Tongue (tissue), 1 donor: ENCODE measurements at regions not wholly inside any gene's neighbourhood (a gene's known extent, or its start where the extent isn't known, plus 50 kb on each side); places are given as distances from the start of the nearest gene placed in this dataset.
A peak's percentile ranks its signal among the peaks of the same experiment; 100 is the strongest.
"Not testable (repeated sequence)": the region's sequence is repeated elsewhere in the genome, so short reads cannot be mapped to it uniquely, and the experiment has no call there.

Experiments
- DNase-seq: peaks from one replicate; pipeline ENCODE4 v3.0.0-alpha.2; 2015

DNA sequence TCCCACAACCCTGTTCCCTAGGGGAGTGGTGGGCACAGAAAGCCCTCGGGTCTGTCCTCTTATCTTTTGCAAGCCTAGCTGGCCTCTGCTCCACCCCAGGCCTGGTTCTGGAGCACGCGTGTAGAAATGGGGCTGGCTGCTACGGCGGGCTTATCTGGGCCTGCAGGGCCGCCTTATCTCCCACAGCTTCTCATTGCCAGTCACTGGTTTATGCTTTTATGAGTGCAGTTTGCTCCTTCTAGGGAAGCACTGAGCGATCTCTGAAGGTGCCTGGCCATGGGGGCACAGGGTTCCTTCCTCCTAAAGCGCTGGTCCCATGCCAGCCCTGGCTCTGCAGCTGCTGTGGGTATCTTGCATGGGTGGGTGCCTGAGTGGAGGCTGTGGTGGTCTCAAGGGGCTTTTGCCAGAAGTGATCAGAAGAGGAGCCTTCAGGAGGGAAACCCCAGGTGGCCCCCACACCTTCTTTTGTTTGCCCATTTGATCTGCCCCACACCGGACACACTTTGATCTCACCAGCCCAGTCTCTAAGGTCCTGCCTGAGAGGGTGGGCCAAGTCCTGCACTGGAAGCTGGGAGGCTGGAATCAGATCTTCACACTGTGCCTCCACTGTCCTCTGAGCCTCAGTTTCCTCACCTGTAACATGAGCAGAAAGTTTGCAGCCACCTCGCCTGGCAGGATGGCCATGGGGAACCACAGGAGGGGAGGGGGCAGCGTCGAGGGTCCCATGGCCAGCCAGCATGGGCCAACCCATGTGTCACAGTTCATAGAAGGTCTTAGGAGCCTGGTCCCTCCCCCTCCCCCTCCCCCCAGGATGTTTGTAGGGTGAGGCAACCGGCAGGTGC lies 86.6 kb upstream of the FGF3 start:
- no peak for DNase-seq

DNA sequence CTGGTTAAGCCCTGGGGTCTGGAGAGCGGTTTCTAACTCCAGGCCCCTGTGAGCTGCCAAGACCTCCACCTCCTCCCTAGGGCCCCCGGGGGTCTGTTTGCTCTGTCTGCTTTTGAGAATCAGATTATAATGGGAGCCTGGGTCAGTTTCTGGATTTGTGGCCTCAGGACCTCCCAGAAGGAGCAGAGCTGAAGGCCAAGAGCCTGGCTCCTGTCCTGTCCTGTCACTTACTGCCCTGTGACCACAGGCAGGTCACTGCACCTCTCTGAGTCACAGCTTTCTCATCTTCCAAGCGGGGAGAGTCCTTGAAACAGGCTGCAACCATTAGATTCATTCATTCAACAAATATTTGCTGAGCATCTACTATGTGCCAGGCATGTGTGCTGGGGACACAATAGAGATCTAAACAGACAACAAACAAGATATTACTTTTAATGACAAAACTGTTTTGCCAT lies 87.3 kb upstream of the FGF3 start:
- no peak for DNase-seq

DNA sequence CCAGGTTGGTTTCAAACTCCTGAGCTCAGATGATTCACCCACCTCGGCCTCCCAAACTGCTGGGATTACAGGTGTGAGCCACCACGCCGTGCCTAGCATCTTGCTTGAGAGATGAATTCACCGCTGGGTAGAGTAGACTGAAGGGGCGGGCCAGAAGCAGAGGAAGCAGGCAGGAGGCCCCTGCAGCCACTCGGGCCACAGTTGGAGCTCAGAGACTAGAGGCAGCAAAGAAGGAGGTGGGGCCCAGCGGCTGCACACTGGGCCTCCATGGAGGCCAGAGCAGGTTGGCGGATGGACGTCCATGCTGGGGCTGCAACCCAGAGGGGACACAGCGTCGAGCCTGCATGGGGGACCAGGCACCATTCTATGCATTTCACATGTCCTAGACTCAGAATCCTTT lies 88.4 kb upstream of the FGF3 start:
- DNase-seq = no peak

DNA sequence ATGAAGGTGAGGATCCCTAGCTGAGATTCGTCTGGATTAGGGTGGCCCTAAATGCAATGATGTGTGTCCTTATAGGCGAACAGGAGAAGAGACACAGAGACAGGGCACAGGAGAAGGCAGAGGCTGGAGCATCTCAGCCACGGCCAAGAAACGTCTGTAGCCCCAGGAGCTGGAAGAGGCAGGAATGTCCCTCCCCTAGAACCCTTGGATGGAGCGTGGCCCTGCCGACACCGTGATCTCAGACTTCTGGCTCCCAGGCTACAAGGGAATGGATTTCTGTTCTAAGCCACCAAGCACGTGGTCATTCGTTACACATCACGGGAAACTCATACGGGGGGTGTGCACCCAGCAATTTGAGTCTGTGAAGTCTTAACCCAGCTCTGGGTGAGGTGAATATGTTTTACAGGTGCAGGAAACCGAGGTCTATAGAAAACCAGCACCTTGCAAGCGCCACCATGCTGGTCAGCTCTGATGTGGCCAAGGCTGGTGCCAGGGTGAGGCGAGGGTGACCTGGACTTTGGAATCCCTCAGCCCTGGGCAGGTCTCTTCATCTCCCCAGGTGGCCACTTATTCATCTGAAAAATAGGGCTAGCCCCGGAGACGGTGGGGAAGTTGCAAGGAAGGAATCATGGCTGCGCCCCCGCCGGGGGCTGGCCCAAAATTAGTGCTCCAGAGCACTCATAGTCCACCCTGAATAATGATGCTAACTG lies 89.5 kb upstream of the FGF3 start:
- no peak for DNase-seq

DNA sequence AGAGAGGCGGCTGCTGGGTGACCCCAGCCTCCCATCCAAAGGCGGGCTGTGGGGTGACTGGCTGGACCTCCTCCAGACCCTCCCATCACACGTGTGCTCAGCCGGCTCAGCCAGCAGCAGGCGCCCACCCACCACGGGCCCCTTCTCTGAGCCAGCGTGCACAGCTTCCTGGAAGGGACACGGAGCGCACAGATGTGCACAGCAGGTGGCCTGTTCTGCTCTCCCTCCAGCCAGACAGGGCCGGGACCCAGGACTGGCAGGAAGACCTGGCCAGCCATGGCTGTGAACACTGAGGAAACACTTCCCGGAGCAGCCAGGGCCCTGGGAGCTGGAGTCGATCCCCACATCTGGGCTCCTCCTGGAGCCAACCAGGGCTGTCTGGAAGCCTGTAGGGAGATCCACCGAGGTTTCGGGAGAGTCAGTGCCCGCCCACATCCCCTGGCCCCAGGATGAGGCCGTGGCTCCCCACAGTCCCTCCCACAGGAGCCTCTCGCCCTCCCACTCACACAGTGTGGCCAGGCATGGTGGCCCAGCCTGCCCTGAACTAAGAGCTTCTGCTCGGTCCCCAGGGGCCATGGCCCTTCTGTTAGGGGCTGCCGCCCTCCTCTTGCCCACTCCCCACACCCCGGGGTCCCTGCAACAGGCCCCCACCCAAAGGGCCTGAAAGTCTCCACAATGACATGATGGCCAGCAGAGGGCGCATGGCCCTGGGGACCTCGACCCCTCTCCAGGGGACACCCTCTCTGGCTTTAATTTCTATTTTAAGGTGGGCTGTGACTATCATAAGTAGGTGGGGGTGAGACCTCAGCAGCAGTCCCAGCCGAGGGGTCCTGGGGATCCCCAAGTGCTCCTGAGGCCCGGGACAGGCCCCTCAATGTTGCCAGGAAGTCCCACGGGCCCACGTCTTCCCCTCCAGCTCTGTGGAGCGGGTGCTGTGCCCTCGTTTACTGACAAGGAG lies 90.6 kb upstream of the FGF3 start:
- DNase-seq = peak; percentile 86

DNA sequence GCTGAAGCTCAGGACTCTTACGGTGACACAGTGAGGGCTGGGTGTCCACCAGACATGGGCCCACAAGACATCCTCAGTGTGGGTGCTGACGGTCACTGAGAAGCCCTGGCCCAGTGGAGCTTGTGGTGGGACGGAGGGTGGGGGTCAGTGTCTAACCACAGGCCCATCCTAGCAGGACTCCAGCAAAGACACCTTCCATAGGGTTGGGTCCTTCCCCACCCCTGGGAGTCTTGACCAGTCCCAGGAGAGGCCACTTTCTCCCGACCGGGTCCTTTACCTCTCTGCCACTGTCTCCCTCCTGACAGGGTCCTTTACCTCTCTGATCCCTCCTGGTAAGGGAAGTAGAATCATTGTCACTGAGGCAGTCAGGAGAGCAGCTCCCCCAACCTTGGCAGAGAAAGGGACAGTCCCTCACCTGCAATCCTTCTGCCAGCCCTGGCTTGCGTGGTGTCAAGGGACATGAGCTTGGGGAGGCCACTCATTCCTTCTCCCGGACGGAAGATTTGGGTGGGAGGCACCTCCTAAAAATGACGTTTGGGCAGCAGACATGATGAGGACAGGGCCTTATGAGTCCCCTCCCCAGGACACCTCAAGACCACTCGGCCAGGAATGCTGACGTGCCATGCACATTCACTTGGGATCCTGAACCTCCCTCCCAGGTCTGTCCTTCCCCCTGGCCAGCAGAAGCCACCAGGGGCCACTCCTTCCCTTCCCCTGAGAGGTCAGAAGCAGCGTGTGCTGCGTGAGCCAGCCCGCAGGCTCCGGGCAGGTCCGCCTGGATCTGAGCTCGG lies 91.5 kb upstream of the FGF3 start:
- DNase-seq = no peak

DNA sequence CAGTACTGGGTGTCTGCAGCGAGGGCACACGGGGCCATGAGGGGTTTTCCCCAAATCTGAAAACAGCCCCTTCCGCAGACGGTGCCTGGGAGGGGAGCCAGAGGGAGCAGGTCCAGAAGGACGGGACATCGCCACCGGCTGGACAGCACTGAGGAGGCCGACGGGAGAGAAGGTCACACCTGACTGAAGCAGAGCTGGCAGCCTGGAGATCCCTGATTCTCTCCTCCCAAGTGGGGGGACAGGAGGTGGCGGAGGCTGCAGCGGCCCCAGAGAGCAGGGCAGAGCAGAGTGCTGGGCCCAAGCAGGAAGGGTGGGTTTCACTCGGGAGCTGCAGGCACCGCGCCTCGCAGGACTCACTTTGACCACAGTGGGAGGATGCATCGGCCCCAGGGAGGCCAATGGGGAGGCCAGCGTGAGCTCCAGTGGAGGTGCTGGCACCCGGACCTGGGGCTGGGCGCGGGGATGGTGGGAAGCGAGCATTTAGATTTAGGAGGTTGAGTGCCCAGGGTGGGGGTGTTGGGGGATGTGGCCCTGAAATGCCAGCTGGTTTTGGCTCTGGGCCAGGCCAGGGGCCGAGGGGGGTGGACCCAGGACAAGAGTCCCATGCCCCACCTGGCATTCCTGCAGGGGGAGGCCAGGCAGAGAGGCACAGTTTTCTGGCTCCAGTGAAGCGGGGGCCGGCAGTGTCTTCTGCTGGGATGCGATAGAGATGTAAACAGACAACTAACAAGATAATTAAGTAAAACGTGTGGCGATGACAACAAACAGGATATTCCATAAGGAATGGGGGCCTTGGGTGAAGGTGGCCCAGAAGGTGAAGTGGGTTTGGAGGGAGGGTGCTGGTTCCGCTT lies 92.3 kb upstream of the FGF3 start:
- no peak for DNase-seq

DNA sequence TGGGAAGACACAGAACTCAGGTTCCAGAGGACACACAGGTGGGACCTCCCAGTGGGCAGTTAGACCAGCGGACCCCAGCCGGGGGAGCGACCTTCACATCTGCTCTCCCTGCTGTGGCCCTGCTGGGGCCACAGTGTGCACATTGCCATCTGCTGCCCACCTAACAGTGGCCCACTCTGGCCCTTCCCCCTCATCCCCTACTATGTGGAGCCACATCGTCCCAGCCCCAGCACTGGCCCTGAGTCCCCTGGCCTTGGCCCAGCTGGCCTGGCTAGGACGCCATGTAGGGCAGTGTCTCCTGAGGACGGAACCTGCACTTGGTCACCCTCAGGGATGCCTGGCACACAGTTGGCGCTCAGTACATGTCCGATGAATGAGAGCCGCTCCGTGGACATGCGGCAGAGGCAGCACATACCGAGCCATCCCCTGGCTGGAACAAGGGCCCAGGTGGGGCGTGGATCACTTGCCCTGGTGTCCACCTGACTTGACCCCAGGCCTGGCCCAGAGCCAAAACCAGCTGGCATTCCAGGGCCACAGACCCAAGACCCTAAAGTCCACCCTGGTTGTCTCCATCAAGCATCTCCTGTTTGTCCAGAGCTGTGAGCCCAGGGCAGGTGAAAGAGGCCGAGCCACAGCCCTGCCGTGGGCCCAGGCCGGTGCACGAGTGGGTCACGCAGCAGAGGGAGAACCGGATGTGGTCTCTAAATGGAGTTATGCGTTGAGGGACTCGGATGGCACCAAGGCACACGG lies 93.1 kb upstream of the FGF3 start:
- DNase-seq = no peak

DNA sequence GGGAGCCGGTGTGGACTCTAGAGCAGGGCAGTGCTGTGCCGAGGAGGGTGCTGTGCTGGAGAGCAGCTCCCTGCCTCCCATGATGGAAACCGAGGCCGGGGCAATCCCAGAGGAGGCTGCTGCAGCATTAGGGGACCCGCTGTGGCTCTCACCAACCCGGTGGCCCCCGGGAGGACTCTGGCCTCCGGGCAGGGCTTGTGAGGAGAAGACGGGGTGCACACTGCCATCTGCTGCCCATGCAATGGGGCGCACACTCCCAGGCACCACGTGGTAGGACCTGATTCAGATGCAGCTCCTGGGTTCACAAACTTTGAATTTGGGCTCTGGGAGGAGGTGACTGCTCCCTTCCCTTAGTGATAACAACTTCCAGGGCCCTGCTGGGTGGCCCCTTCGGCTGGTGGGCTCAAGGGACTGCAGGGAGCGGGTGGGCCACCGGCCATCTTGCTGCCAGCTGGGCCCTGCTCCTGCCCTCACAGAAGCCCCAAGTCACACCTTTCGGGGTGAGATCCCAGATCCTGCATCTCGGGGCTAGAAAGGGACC lies 93.8 kb upstream of the FGF3 start:
- no peak for DNase-seq

DNA sequence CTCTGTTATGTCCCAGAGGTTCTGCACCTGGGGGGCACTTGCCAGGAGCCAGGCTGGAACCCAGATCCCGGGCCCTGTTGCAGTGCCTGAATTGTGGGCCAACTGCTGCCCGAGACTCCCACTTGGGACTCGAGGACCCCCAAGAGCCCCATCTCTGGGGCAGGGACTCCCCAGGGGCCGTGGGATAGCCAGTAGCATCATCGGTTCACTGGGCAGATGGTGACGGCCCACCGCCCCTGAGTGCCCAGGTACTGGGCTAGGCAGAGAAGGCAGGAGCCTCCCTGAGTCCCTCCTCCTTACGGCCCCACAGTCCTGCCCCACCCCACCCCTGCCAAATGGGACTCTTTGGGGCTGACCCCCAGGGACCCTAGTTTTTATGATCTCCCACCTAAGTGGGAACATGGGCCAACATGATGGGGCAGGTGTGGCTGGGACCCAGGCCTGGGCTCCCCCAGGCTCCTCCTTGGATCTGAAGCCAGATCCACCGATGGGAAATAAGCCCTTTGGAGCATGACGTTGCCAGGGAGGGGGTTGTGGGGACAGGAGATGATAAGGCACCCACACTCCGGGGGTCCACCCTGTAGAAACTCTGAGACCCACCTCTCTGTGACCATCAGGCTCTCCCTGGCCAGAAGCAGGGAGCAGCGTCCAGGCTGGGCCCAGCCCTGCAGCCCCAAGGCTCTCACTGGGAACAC lies 94.5 kb upstream of the FGF3 start:
- no peak for DNase-seq

DNA sequence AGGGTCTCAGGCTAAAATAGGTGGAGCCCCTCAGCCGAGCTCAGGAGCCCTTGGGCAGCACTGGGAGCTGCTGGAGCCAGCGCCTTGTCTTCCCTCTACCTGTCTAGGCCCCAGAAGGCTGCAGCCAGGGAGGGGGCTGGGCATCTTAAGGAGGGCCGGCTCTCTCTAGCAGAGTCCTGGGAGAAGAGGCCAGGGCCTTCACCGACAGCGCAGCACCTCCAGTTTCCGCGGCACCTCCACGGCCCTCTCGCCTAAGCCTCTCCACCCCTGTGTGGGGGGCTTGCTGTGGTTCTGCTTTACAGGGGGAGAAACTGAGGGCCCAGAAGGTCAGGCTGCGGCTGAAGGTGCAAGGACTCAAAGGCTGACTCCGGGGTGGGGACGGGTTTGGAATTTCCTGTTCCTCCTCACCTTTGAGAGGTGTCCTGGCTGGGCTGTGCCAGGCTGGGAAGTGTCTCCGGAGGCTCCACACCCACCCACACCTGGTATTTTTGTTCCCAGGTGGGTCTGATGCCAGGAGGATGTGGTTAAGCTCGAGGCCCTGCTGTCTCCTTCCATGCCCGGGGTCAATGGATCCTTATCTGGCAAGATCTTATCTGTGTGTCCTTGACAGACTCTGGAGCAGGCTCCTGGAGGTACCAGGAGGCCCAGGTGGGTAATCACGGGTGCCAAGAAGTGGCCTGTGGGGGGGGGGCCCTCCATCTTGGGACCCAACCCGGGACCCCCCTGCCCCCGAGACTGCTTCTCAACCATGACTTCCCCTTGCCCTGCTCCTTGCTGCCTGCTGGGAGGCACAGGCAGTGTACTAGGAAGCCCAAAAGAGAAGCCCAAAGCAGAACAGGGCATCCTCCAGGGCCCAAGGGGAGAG lies 95.3 kb upstream of the FGF3 start:
- no peak for DNase-seq

DNA sequence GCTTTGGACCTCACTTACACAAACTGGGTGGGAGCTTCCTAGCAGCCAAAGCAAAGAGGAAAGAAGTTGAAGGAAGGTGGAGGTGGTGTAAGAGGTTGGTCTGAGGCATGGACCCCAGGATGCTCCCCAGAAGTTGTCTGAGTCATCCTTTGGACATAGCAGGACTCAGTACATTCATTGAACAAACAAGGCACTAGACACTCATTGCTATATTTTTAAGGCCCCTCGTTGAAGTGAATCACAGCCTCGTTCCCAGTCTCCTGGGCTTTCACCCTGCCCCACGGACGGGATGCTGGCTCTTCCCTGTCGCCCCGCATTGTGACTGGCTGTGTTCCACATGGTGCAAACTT lies 95.9 kb upstream of the FGF3 start:
- no peak for DNase-seq

DNA sequence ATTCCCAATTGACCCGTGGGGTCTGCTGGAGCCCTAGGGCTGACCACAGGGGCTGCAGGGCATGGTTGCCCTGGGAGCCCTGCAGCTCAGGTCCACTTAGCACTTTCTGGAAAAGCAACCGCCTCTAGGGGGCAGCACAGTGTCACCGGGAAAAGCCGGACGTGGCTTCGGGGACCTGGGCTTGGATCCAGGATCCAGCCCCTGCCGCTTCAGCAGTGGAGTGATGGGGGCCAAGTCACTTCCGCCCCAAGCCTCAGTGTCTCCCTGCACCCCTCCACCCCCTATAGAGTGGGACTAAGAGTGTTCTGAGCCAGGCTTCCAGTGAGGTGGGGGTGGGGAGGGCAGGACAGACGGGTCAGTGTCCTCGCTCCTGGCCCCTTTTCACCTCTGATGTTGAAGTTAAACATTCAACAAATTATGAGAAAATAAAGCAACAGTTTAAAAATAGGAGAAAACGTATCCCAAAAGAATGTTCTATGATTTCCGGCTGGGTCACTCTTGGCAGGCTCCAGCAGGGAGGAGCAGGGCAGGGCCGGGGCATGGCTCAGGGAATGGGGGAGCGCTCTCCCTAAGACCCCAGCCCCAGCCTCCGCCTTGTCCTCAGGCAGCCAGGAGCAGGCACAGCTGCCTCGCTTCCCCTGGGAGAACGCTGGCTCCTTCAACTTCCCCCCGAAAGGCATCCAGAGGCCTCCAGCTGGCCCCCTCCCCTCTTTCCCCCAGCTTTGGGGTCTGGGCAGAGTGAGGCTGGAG lies 96.5 kb upstream of the FGF3 start:
- peak; percentile 95 for DNase-seq

DNA sequence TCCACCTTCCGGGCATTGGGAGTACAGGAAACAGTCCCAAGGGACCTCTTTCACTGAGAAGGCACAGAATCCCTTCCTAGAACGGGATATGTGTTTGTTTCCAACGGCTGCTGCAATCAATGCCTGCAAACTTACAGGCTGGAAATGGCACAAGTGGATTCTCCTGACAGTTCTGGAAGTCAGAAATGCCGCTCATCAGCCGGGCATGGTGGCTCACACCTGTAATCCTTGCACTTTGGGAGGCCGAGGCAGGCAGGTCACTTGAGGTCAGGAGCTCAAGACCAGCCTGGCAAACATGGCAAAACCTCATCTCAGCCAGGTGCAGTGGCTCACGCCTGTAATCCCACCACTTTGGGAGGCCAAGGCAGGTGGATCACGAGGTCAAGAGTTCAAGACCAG lies 97.0 kb upstream of the FGF3 start:
- DNase-seq = not testable (repeated sequence)

DNA sequence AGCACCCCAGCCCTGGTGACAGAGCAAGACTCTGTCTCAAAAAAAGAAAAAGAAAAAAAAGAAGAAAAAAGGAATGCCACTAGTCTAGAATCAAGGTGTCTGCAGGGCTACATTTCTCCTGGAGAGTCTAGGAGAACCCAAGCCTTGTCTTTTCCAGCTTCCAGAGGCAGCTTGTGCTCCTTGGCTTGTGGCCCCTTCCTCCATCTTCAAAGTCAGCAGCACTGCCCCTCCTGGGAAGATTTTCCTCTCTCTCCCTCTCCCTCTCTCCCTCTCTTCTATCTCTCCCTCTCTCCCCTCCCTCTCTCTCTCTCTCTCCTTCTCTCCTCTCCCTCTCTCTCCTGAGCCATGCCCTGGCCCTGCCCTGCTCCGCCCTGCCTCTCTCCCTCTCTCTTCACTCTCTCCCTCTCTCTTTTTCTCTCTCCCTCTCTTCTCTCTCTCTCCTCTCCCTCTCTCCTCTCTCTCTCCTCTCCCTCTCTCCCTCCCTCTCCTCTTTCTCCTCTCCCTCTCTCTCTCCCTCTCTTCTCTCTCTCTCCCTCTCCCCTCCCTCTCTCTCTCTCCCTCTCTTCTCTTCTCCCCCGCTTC lies 97.7 kb upstream of the FGF3 start:
- DNase-seq = no peak

DNA sequence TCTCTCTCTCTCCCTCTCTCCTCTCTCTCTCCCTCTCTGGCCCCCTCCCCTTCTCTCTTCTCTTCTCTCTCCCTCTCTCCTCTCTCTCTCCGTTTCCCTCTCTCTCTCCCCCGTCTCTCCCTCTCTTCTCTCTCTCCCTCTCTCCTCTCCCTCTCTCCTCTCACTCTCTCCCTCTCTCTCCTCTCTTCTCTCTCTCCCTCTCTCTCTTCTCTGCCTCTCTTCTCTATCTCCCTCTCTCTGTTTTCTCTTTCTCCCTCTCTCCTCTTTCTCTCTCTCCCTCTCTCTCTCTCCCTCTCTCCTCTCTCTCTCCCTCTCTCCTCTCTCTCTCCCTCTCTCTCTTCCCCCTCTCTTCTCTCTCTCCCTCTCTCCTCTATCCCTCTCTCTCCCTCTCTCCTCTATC lies 98.3 kb upstream of the FGF3 start:
- no peak for DNase-seq
